H9 (cell line): ENCODE measurements at regions not wholly inside any gene's neighbourhood (a gene's known extent, or its start where the extent isn't known, plus 50 kb on each side); places are given as distances from the start of the nearest gene placed in this dataset.

Source experiments
- DNase-seq: peaks from one replicate; pipeline ENCODE4 v3.0.0-alpha.2; 2017
- H2AFZ ChIP-seq: one replicate; pipeline ENCODE4 v1.6.1; 2013; ENCODE audit warnings: mild to moderate bottlenecking, low read length, control low read depth, moderate library complexity
- H2AK5ac ChIP-seq: 2 replicates; pipeline ENCODE4 v1.6.1; 2013; ENCODE audit warnings: low read length, control low read depth, mixed read lengths; ENCODE audit not compliant: insufficient read length
- H2BK120ac ChIP-seq: one replicate; pipeline ENCODE4 v1.6.1; 2013; ENCODE audit warnings: low read depth, mild to moderate bottlenecking, low read length, control low read depth, inconsistent platforms; ENCODE audit not compliant: poor library complexity, severe bottlenecking
- H2BK12ac ChIP-seq: 2 replicates; pipeline ENCODE4 v1.6.1; 2013; ENCODE audit warnings: low read length, control low read depth, mixed read lengths, low read depth; ENCODE audit not compliant: insufficient read length
- H2BK15ac ChIP-seq: 2 replicates; pipeline ENCODE4 v1.6.1; 2013; ENCODE audit warnings: low read depth, low read length, control low read depth
- H2BK20ac ChIP-seq: one replicate; pipeline ENCODE4 v1.6.1; 2013; ENCODE audit warnings: low read depth, mild to moderate bottlenecking, low read length, control low read depth, inconsistent platforms; ENCODE audit not compliant: poor library complexity, severe bottlenecking
- H2BK5ac ChIP-seq: 2 replicates; pipeline ENCODE4 v1.6.1; 2013; ENCODE audit warnings: low read length, control low read depth, mixed read lengths; ENCODE audit not compliant: insufficient read length
- H3K14ac ChIP-seq: 2 replicates; pipeline ENCODE4 v1.6.1; 2013; ENCODE audit warnings: low read length, control low read depth; ENCODE audit not compliant: insufficient read depth
- H3K18ac ChIP-seq: 2 replicates; pipeline ENCODE4 v1.6.1; 2013; ENCODE audit warnings: low read depth, mild to moderate bottlenecking, mixed read lengths, low read length, control low read depth; ENCODE audit not compliant: insufficient read length
- H3K23ac ChIP-seq: 2 replicates; pipeline ENCODE4 v1.6.1; 2013; ENCODE audit warnings: low read length, control low read depth, mixed read lengths, low read depth; ENCODE audit not compliant: insufficient read length
- H3K23me2 ChIP-seq: 2 replicates; pipeline ENCODE4 v1.6.1; 2013; ENCODE audit warnings: low read depth, mild to moderate bottlenecking, mixed read lengths, low read length, control low read depth; ENCODE audit not compliant: insufficient read length, poor library complexity, severe bottlenecking
- H3K27ac ChIP-seq: 2 replicates; pipeline ENCODE4 v1.5.1; 2013; ENCODE audit warnings: low read length, control low read depth, mixed read lengths, low read depth; ENCODE audit not compliant: insufficient read length
- H3K27me3 ChIP-seq: 2 replicates; pipeline ENCODE4 v1.6.1; 2013; ENCODE audit warnings: low read length, control low read depth, inconsistent platforms; ENCODE audit not compliant: insufficient read depth
- H3K4ac ChIP-seq: 2 replicates; pipeline ENCODE4 v1.6.1; 2013; ENCODE audit warnings: low read depth, mild to moderate bottlenecking, control low read depth, inconsistent platforms, low read length, moderate library complexity
- H3K4me1 ChIP-seq: 2 replicates; pipeline ENCODE4 v1.6.1; 2013; ENCODE audit warnings: low read length, control low read depth, inconsistent platforms; ENCODE audit not compliant: insufficient read depth
- H3K4me2 ChIP-seq: 2 replicates; pipeline ENCODE4 v1.6.1; 2013; ENCODE audit warnings: low read length, control low read depth, mixed read lengths; ENCODE audit not compliant: insufficient read length, insufficient read depth
- H3K56ac ChIP-seq: 2 replicates; pipeline ENCODE4 v1.6.1; 2013; ENCODE audit warnings: low read depth, mild to moderate bottlenecking, mixed read lengths, low read length, control low read depth; ENCODE audit not compliant: insufficient read length
- H3K79me1 ChIP-seq: 2 replicates; pipeline ENCODE4 v1.6.1; 2013; ENCODE audit warnings: low read depth, mild to moderate bottlenecking, moderate library complexity, low read length, control low read depth, inconsistent platforms; ENCODE audit not compliant: insufficient read depth, poor library complexity, severe bottlenecking
- H3K79me2 ChIP-seq: 2 replicates; pipeline ENCODE4 v1.6.1; 2013; ENCODE audit warnings: low read length, control low read depth, inconsistent platforms; ENCODE audit not compliant: insufficient read depth
- H3K9ac ChIP-seq: 2 replicates; pipeline ENCODE4 v1.6.1; 2013; ENCODE audit warnings: low read length, control low read depth, mixed read lengths; ENCODE audit not compliant: insufficient read length; ENCODE audit errors: extremely low read depth
- H3K9me3 ChIP-seq: one replicate; pipeline ENCODE4 v1.6.1; 2013; ENCODE audit warnings: low read depth, low read length, inconsistent platforms; ENCODE audit not compliant: control insufficient read depth
- H3T11ph ChIP-seq: one replicate; pipeline ENCODE4 v1.6.1; 2013; ENCODE audit warnings: mild to moderate bottlenecking, low read length, control low read depth, inconsistent platforms
- H4K20me1 ChIP-seq: one replicate; pipeline ENCODE4 v1.6.1; 2013; ENCODE audit not compliant: control insufficient read depth, insufficient read length, insufficient read depth
- H4K5ac ChIP-seq: 2 replicates; pipeline ENCODE4 v1.6.1; 2013; ENCODE audit warnings: low read depth, mild to moderate bottlenecking, mixed read lengths, low read length, control low read depth; ENCODE audit not compliant: insufficient read length
- H4K8ac ChIP-seq: replicated peaks from 2 replicates; pipeline ENCODE4 v1.6.1; 2013; ENCODE audit warnings: low read length, control low read depth, mixed read lengths, low read depth; ENCODE audit not compliant: insufficient read length
- H4K91ac ChIP-seq: 2 replicates; pipeline ENCODE4 v1.6.1; 2013; ENCODE audit warnings: low read depth, mild to moderate bottlenecking, moderate library complexity, mixed read lengths, low read length, control low read depth; ENCODE audit not compliant: insufficient read length
- H3K27ac Mint-ChIP-seq, 3 experiments: 2 replicates in 2 of 3; 3 replicates in 1 of 3; pipeline ENCODE4 v1.8.0; 2020 to 2021; ENCODE audit warnings: mixed read lengths in 3 of 3, mild to moderate bottlenecking in 1 of 3, moderate library complexity in 1 of 3
- H3K27me3 Mint-ChIP-seq: 2 replicates; pipeline ENCODE4 v1.8.0; 2021; ENCODE audit warnings: low read depth, mild to moderate bottlenecking, moderate library complexity, mixed read lengths
- H3K36me3 Mint-ChIP-seq, 3 experiments: 2 replicates in 2 of 3; 3 replicates in 1 of 3; pipeline ENCODE4 v1.8.0; 2020 to 2021; ENCODE audit warnings: low read depth in 3 of 3, mixed read lengths in 3 of 3; ENCODE audit not compliant: insufficient read depth in 1 of 3
- H3K4me1 Mint-ChIP-seq, 2 experiments: 2 replicates each; pipeline ENCODE4 v1.8.0; 2020; ENCODE audit warnings: mixed read lengths in 2 of 2
- H3K4me3 Mint-ChIP-seq, 2 experiments: 2 replicates in 1 of 2; 3 replicates in 1 of 2; pipeline ENCODE4 v1.8.0; 2020 to 2021; ENCODE audit warnings: mild to moderate bottlenecking in 2 of 2, mixed read lengths in 2 of 2, moderate library complexity in 1 of 2
- H3K9me3 Mint-ChIP-seq, 2 experiments: 2 replicates in 1 of 2; 3 replicates in 1 of 2; pipeline ENCODE4 v1.8.0; 2020; ENCODE audit warnings: mild to moderate bottlenecking in 2 of 2, mixed read lengths in 2 of 2, moderate library complexity in 1 of 2
- CTCF ChIP-seq: fragments of 200-600 bp; sonication (generic); conservative IDR thresholded peaks from 3 replicates; pipeline ENCODE4 v1.8.0; 2021; ENCODE audit warnings: antibody characterized with exemption, mild to moderate bottlenecking
- WGBS: extraction: QIAGEN DNeasy Blood & Tissue Kit; methylation state at CpG from one replicate; pipeline ENCODE4 v1.1.7; 2013; ENCODE audit warnings: missing lambda C conversion rate, low lambda C conversion rate, mixed read lengths; ENCODE audit not compliant: insufficient read length; ENCODE audit errors: extremely low coverage; 5-methylcytosine and 5-hydroxymethylcytosine counted together

GRCh38 chr13:67410645-67411044, 180.5 kb upstream of the PCDH9 start:
- no peak overlapping the region for H3K9ac ChIP-seq
- no peak overlapping the region for H3K18ac ChIP-seq
- H2BK15ac ChIP-seq: no peak overlapping the region
- H3K56ac ChIP-seq: no peak overlapping the region
- no peak for DNase-seq
- no peaks in the 10 kb centered on the region for H3K9me3 ChIP-seq
- H3K27me3 ChIP-seq: no peaks in the 10 kb centered on the region
- no peak overlapping the region for H4K8ac ChIP-seq
- H2BK5ac ChIP-seq: no peak overlapping the region
- Mint-ChIP-seq H3K9me3 (no peaks in the 10 kb centered on the region), H3K27ac (no peak overlapping the region), H3K36me3 (no peaks in the 10 kb centered on the region), H3K4me1 (peaks cover 0 to 3% of the 10 kb centered on the region in 2 experiments; a peak in 1 of 4 replicates), H3K4me3 (no peak overlapping the region), H3K27me3 (no peaks in the 10 kb centered on the region; the same call in 1 of the 2 replicates)
- no peak for TF ChIP-seq CTCF
- WGBS: no CpG with 5 or more reads among the region's 1 CpG
- no peak overlapping the region for H3T11ph ChIP-seq
- no peak overlapping the region for H4K91ac ChIP-seq
- no peak overlapping the region for H2BK120ac ChIP-seq
- no peaks in the 10 kb centered on the region for H3K79me2 ChIP-seq
- no peaks in the 10 kb centered on the region for H3K4me1 ChIP-seq
- no peak overlapping the region for H3K4ac ChIP-seq
- no peak overlapping the region for H2BK12ac ChIP-seq
- H4K20me1 ChIP-seq: no peaks in the 10 kb centered on the region
- no peak overlapping the region for H3K23ac ChIP-seq
- no peak overlapping the region for H2AFZ ChIP-seq
- H3K79me1 ChIP-seq: no peaks in the 10 kb centered on the region
- no peak overlapping the region for H4K5ac ChIP-seq
- H3K4me2 ChIP-seq: no peak overlapping the region
- no peak overlapping the region for H3K27ac ChIP-seq
- H2AK5ac ChIP-seq: no peak overlapping the region
- no peak overlapping the region for H3K14ac ChIP-seq
- H3K23me2 ChIP-seq: no peaks in the 10 kb centered on the region
- no peak overlapping the region for H2BK20ac ChIP-seq
